Stomach (tissue), 4 donors: ENCODE measurements at regions not wholly inside any gene's neighbourhood (a gene's known extent, or its start where the extent isn't known, plus 50 kb on each side); places are given as distances from the start of the nearest gene placed in this dataset.

Experiments used
- CTCF ChIP-seq, 7 experiments: fragments of 450-650 bp in 4 of 7; fragments of 200-600 bp in 3 of 7; sonication (generic) in 3 of 7; IDR thresholded peaks; one replicate each; pipeline ENCODE4 v1.5.1; 2016 to 2019; ENCODE audit warnings: antibody characterized with exemption in 7 of 7, control low read depth in 2 of 7, mild to moderate bottlenecking in 1 of 7
- POLR2A ChIP-seq, 4 donors: fragments of 450-650 bp; IDR thresholded peaks; one replicate each; pipeline ENCODE4 v1.6.1; 2016; ENCODE audit warnings: antibody characterized with exemption in 4 of 4, control low read depth in 2 of 4, mild to moderate bottlenecking in 1 of 4, moderate library complexity in 1 of 4
- POLR2AphosphoS5 ChIP-seq, 3 donors: sonication (generic); formaldehyde crosslinking; IDR thresholded peaks; one replicate each; pipeline ENCODE4 v1.6.1; 2016; ENCODE audit warnings: antibody characterized with exemption in 3 of 3

DNA sequence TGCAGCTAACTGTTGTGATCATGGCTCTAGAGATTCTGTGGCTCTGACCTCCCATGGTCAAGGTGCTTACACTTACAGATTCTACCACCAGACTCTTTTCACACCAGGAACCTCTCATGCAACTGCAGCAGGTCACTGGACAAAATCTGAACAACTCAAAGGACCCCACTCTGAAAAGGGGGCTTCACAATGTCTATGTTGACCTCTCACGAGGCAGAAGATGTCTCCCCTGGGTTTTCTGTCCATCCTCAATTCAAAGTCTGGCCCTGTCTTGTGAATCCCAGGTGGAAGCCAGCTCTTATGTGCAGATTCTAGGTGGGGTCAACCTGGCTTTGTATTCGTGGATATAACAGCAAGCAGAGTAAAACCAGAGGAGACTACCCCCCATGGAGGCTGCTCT lies 118.6 kb upstream of the ZNF479 start:
- TF ChIP-seq CTCF (IDR thresholded peaks at IDR 0.05), result no peak
- TF ChIP-seq POLR2A (IDR thresholded peaks at IDR 0.05), result no peak
- TF ChIP-seq POLR2AphosphoS5 (IDR thresholded peaks at IDR 0.05), result no peak
